ENCODE measurements at regions not wholly inside any gene's neighbourhood (a gene's known extent, or its start where the extent isn't known, plus 50 kb on each side); places are given as distances from the start of the nearest gene placed in this dataset.

- Mint-ChIP-seq H3K27me3 (ENCODE audit: low read depth) (no peaks in the 10 kb centered on the region), H3K4me3 (no peak overlapping the region), H3K36me3 (ENCODE audit: low read depth) (no peaks in the 10 kb centered on the region), H3K9me3 (peaks cover 4% of the 10 kb centered on the region), H3K4me1 (peaks cover 19% of the 10 kb centered on the region), H3K27ac (ENCODE audit: unreplicated experiment) (no peak overlapping the region)
- DNase-seq (ENCODE audit: low read depth, low spot score): no peak
- no peak for TF ChIP-seq CTCF (conservative IDR thresholded peaks at IDR 0.05)
Observed at GRCh38 chr2:2744958-2745715, 414.1 kb upstream of the MYT1L start.

- DNase-seq (ENCODE audit: low read depth, low spot score): no peak
- Mint-ChIP-seq H3K27me3 (ENCODE audit: low read depth) (no peaks in the 10 kb centered on the region), H3K27ac (ENCODE audit: unreplicated experiment) (no peak overlapping the region), H3K9me3 (peaks cover 2% of the 10 kb centered on the region), H3K4me1 (peaks cover 19% of the 10 kb centered on the region), H3K4me3 (no peak overlapping the region), H3K36me3 (ENCODE audit: low read depth) (no peaks in the 10 kb centered on the region)
- no peak for TF ChIP-seq CTCF (conservative IDR thresholded peaks at IDR 0.05)
Observed at GRCh38 chr2:2744107-2744506, 413.0 kb upstream of the MYT1L start.

GRCh38 chr2:2743164-2743571 lies 412.1 kb upstream of the MYT1L start:
- DNase-seq (ENCODE audit: low read depth, low spot score): no peak
- Mint-ChIP-seq H3K36me3 (ENCODE audit: low read depth) (no peaks in the 10 kb centered on the region), H3K27me3 (ENCODE audit: low read depth) (no peaks in the 10 kb centered on the region), H3K27ac (ENCODE audit: unreplicated experiment) (no peak overlapping the region), H3K9me3 (peaks cover 2% of the 10 kb centered on the region), H3K4me3 (no peak overlapping the region), H3K4me1 (peaks cover 19% of the 10 kb centered on the region)
- TF ChIP-seq CTCF (conservative IDR thresholded peaks at IDR 0.05): no peak

- peaks cover 2% of the 10 kb centered on the region for H3K9me3 Mint-ChIP-seq
- TF ChIP-seq CTCF (conservative IDR thresholded peaks at IDR 0.05): no peak
- no peaks in the 10 kb centered on the region for H3K36me3 Mint-ChIP-seq (ENCODE audit: low read depth)
- H3K4me3 Mint-ChIP-seq: no peak overlapping the region
- H3K4me1 Mint-ChIP-seq: peaks cover 19% of the 10 kb centered on the region
- no peaks in the 10 kb centered on the region for H3K27me3 Mint-ChIP-seq (ENCODE audit: low read depth)
- H3K27ac Mint-ChIP-seq (ENCODE audit: unreplicated experiment): no peak overlapping the region
- DNase-seq (ENCODE audit: low read depth, low spot score): no peak
Observed at GRCh38 chr2:2742726-2743125, 411.7 kb upstream of the MYT1L start.

GRCh38 chr2:2740238-2740775 lies 409.2 kb upstream of the MYT1L start:
- H3K4me3 Mint-ChIP-seq: no peak overlapping the region
- no peak for DNase-seq (ENCODE audit: low read depth, low spot score)
- no peaks in the 10 kb centered on the region for H3K36me3 Mint-ChIP-seq (ENCODE audit: low read depth)
- H3K9me3 Mint-ChIP-seq: peaks cover 2% of the 10 kb centered on the region
- peaks cover 19% of the 10 kb centered on the region for H3K4me1 Mint-ChIP-seq
- no peak for TF ChIP-seq CTCF (conservative IDR thresholded peaks at IDR 0.05)
- H3K27me3 Mint-ChIP-seq (ENCODE audit: low read depth): peaks cover 2% of the 10 kb centered on the region
- H3K27ac Mint-ChIP-seq (ENCODE audit: unreplicated experiment): no peak overlapping the region
